Fibroblast of lung (primary cell): ENCODE measurements at regions not wholly inside any gene's neighbourhood (a gene's known extent, or its start where the extent isn't known, plus 50 kb on each side); places are given as distances from the start of the nearest gene placed in this dataset.

Source experiments
- DNase-seq, 2 donors: peaks; one replicate each; pipeline versions ENCODE4 v3.0.0 to v3.0.0-alpha.2; 2010; ENCODE audit warnings: low read depth in 2 of 2
- H2AFZ ChIP-seq: 2 replicates; pipeline ENCODE4 v1.5.1; 2012; ENCODE audit warnings: low read length, control low read depth, inconsistent platforms
- H3K27ac ChIP-seq: 2 replicates; pipeline ENCODE4 v1.5.1; 2011; ENCODE audit warnings: low read length, control low read depth; ENCODE audit not compliant: insufficient read depth
- H3K27me3 ChIP-seq: 2 replicates; pipeline ENCODE4 v1.5.1; 2011; ENCODE audit warnings: mild to moderate bottlenecking, low read length; ENCODE audit not compliant: control insufficient read depth, insufficient read depth
- H3K36me3 ChIP-seq: 2 replicates; pipeline ENCODE4 v1.5.1; 2011; ENCODE audit warnings: low read length; ENCODE audit not compliant: control insufficient read depth, insufficient read depth
- H3K4me1 ChIP-seq: 2 replicates; pipeline ENCODE4 v1.5.1; 2011; ENCODE audit warnings: low read length; ENCODE audit not compliant: control insufficient read depth, insufficient read depth; ENCODE audit errors: extremely low read depth
- H3K4me2 ChIP-seq: 2 replicates; pipeline ENCODE4 v1.5.1; 2011; ENCODE audit warnings: low read length, control low read depth; ENCODE audit not compliant: insufficient read depth; ENCODE audit errors: extremely low read depth
- H3K4me3 ChIP-seq, 4 experiments: fragments of 200-600 bp in 1 of 4; sonication (generic) in 1 of 4; replicated peaks in 1 of 4; 2 replicates each; pipeline ENCODE4 v1.5.1; 2011 to 2016; ENCODE audit warnings: low read length in 4 of 4, low read depth in 3 of 4, mild to moderate bottlenecking in 3 of 4, control low read depth in 2 of 4, inconsistent platforms in 1 of 4, mixed read lengths in 1 of 4; ENCODE audit not compliant: insufficient read depth in 1 of 4; ENCODE audit errors: control extremely low read depth in 1 of 4
- H3K79me2 ChIP-seq: 2 replicates; pipeline ENCODE4 v1.5.1; 2012; ENCODE audit warnings: mild to moderate bottlenecking, low read length, inconsistent platforms; ENCODE audit not compliant: control insufficient read depth, insufficient read depth
- H3K9ac ChIP-seq: 2 replicates; pipeline ENCODE4 v1.5.1; 2011; ENCODE audit warnings: mild to moderate bottlenecking, low read length, control low read depth; ENCODE audit not compliant: insufficient read depth
- H3K9me3 ChIP-seq: 2 replicates; pipeline ENCODE4 v1.5.1; 2012; ENCODE audit warnings: low read depth, low read length; ENCODE audit not compliant: control insufficient read depth, insufficient read depth
- H4K20me1 ChIP-seq: 2 replicates; pipeline ENCODE4 v1.5.1; 2011; ENCODE audit warnings: low read length; ENCODE audit not compliant: control insufficient read depth, insufficient read depth; ENCODE audit errors: extremely low read depth
- EZH2 ChIP-seq: IDR thresholded peaks from 2 replicates; pipeline ENCODE4 v1.5.1; 2012; ENCODE audit warnings: low read length, control low read depth, mild to moderate bottlenecking; ENCODE audit errors: missing control alignments
- TF ChIP-seq, protein P1 (sequence below), 2 donors: IDR thresholded peaks in 1 of 2; conservative IDR thresholded peaks in 1 of 2; 1 replicate in 1 of 2; 2 replicates in 1 of 2; pipeline ENCODE4 v1.5.1; 2011 to 2012; ENCODE audit warnings: low read length in 2 of 2, control low read depth in 1 of 2, inconsistent platforms in 1 of 2, low read depth in 1 of 2, mild to moderate bottlenecking in 1 of 2

DNA sequence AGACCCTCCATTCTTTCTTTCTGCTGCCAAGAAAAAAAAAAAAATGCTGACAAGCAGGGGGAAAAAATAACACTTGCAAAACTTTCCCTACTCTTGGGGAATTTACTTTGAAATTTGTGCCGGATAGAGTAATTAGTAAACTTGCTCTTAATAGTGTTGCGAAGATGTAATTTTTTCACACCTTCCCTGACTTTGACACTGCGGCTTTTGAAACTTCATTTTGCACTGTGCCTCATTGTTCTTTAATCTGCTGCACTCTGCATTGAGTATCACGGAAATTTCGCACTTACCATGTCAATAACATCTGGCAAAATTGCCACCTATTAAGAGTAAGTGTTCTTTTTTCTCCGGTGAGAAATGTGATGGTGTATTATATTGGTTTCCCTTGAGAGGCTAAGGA lies 596.1 kb downstream of the VRK1 start:
- no peak overlapping the region for H3K4me3 ChIP-seq
- no peak for TF ChIP-seq EZH2
- TF ChIP-seq, protein P1, sequence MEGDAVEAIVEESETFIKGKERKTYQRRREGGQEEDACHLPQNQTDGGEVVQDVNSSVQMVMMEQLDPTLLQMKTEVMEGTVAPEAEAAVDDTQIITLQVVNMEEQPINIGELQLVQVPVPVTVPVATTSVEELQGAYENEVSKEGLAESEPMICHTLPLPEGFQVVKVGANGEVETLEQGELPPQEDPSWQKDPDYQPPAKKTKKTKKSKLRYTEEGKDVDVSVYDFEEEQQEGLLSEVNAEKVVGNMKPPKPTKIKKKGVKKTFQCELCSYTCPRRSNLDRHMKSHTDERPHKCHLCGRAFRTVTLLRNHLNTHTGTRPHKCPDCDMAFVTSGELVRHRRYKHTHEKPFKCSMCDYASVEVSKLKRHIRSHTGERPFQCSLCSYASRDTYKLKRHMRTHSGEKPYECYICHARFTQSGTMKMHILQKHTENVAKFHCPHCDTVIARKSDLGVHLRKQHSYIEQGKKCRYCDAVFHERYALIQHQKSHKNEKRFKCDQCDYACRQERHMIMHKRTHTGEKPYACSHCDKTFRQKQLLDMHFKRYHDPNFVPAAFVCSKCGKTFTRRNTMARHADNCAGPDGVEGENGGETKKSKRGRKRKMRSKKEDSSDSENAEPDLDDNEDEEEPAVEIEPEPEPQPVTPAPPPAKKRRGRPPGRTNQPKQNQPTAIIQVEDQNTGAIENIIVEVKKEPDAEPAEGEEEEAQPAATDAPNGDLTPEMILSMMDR (conservative IDR thresholded peaks at IDR 0.05 in 1 of 2, IDR thresholded peaks at IDR 0.05 in 1 of 2; ENCODE audit: low read depth in 1 of 2, low read length in 2 of 2): no peak
- DNase-seq: no peak
- no peak overlapping the region for H3K27ac ChIP-seq
- no peaks in the 10 kb centered on the region for H3K79me2 ChIP-seq
- H3K27me3 ChIP-seq: no peaks in the 10 kb centered on the region
- no peaks in the 10 kb centered on the region for H4K20me1 ChIP-seq
- H2AFZ ChIP-seq: no peak overlapping the region
- no peaks in the 10 kb centered on the region for H3K36me3 ChIP-seq
- no peaks in the 10 kb centered on the region for H3K9me3 ChIP-seq
- no peaks in the 10 kb centered on the region for H3K4me1 ChIP-seq
- no peak overlapping the region for H3K9ac ChIP-seq
- H3K4me2 ChIP-seq: no peak overlapping the region

DNA sequence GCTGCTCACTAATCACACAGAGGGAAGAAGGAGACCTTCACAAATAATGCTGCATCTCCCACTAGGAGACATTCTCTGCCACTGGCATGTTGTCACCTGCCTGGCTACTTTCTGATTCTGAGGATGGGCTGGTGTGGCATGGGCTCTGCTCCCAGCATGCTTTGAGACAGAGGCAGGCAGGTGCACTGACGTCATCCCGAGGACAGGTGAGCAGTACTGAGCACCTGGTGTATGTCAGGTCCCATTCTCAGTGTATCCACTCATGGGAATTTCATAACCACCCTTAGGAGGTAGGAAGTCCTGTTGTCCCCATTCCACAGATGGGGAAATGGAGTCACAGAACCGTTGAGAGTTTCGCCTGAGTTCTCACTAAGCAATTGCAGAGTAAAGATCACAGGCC lies 597.9 kb downstream of the VRK1 start:
- H3K27ac ChIP-seq: no peak overlapping the region
- H3K4me1 ChIP-seq: no peaks in the 10 kb centered on the region
- H3K4me3 ChIP-seq: no peak overlapping the region
- H3K36me3 ChIP-seq: no peaks in the 10 kb centered on the region
- H2AFZ ChIP-seq: no peak overlapping the region
- H3K79me2 ChIP-seq: no peaks in the 10 kb centered on the region
- DNase-seq: no peak
- no peaks in the 10 kb centered on the region for H4K20me1 ChIP-seq
- no peak overlapping the region for H3K9ac ChIP-seq
- no peaks in the 10 kb centered on the region for H3K9me3 ChIP-seq
- no peaks in the 10 kb centered on the region for H3K27me3 ChIP-seq
- TF ChIP-seq EZH2: no peak
- TF ChIP-seq, protein P1 (conservative IDR thresholded peaks at IDR 0.05 in 1 of 2, IDR thresholded peaks at IDR 0.05 in 1 of 2; ENCODE audit: low read depth in 1 of 2, low read length in 2 of 2): no peak
- no peak overlapping the region for H3K4me2 ChIP-seq

DNA sequence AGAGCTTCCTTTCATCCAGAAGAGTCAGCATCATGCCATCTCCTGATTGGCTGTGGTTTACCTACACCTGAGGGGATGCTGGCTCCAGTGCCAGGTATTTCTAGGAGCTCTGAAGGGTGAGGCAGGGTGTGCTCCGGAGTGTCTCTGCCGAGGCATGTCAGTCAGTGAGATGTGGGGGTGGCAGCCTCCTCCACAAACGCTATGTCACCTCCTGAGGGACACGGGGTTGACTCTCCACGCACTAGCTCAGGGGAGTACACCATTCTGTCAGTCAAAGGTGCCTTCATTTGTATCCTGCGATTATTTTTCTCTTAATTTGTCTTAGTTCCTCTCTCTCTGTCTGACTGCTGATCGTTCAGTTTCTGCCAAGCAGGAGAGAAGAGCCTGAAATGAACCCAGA lies 604.5 kb downstream of the VRK1 start:
- Histone ChIP-seq H3K4me1 (no peaks in the 10 kb centered on the region), H3K79me2 (no peaks in the 10 kb centered on the region), H3K9me3 (no peaks in the 10 kb centered on the region), H3K36me3 (no peaks in the 10 kb centered on the region), H3K9ac (no peak overlapping the region), H3K4me3 (no peak overlapping the region), H3K27ac (no peak overlapping the region), H3K4me2 (no peak overlapping the region), H3K27me3 (no peaks in the 10 kb centered on the region), H2AFZ (no peak overlapping the region), H4K20me1 (no peaks in the 10 kb centered on the region)
- DNase-seq: no peak
- TF ChIP-seq EZH2: no peak
- TF ChIP-seq, protein P1 (conservative IDR thresholded peaks at IDR 0.05 in 1 of 2, IDR thresholded peaks at IDR 0.05 in 1 of 2; ENCODE audit: low read depth in 1 of 2, low read length in 2 of 2): no peak
